ENCODE measurements at regions not wholly inside any gene's neighbourhood (a gene's known extent, or its start where the extent isn't known, plus 50 kb on each side); places are given as distances from the start of the nearest gene placed in this dataset.

DNA sequence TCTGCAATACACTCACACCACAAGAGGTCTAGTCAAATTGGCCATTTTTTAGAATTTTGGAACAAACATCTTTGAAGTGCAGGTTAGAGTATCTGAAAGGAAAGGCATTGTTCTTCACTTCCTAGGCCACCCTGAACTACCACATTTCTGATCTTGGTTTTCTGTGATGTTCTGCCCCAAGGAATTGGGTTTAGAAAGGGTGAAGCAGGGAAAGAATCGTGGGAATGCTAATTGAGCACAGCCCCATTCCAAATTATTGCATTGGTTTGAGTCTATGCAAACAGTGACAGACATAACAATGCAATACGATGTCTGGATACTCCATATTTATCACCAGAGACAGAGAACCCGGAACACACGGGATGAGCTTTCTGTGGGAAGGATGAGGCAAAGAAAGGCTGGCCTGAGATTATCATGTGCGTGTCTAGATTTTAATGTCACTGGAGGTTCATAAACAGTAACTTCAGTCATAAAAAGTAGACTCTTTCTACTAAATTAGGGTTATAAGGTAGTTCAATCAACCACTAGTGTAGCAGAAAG lies 195.3 kb upstream of the BLID start:
- Histone ChIP-seq H3K4me3 (ENCODE audit: low read depth in 1 of 5, low read length in 5 of 5) (no peak overlapping the region), H3K9ac (ENCODE audit: low read length in 5 of 5) (no peak overlapping the region), H3K9me3 (ENCODE audit: control insufficient read depth in 5 of 5, low read length in 5 of 5) (no peaks in the 10 kb centered on the region), H3K27me3 (ENCODE audit: control insufficient read depth in 5 of 5, insufficient read depth in 4 of 5, low read length in 5 of 5) (no peaks in the 10 kb centered on the region), H3K36me3 (ENCODE audit: control insufficient read depth in 5 of 5, insufficient read depth in 5 of 5, low read length in 5 of 5) (no peaks in the 10 kb centered on the region), H3K27ac (ENCODE audit: low read depth, low read length) (no peak overlapping the region), H3K4me1 (ENCODE audit: control insufficient read depth in 5 of 5, insufficient read depth in 5 of 5, low read length in 5 of 5) (peaks cover 0 to 16% (median 9%) of the 10 kb centered on the region in 5 donors)

DNA sequence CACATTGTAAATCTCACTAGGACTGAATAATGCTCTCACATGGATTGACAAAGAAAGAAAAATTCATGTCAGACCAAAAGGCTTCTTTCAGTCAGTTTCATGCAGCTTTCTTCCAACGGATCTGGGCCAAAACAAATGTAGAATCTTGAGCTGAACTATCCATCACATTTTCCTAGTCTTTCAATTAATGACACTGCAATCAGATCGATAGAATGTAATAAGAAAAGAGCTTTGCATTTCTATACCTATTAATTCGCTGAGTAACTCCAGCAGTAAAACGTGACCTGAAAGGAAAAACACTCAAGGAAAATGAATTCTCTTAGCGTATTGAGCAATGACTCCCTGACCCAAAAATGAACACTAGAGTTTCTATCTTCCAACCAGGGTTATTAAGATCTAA lies 194.8 kb upstream of the BLID start:
- Histone ChIP-seq H3K27ac (ENCODE audit: low read depth, low read length) (no peak overlapping the region), H3K9ac (ENCODE audit: low read length in 5 of 5) (no peak overlapping the region), H3K4me1 (ENCODE audit: control insufficient read depth in 5 of 5, insufficient read depth in 5 of 5, low read length in 5 of 5) (peaks cover 0 to 21% (median 13%) of the 10 kb centered on the region in 5 donors), H3K4me3 (ENCODE audit: low read depth in 1 of 5, low read length in 5 of 5) (no peak overlapping the region), H3K36me3 (ENCODE audit: control insufficient read depth in 5 of 5, insufficient read depth in 5 of 5, low read length in 5 of 5) (no peaks in the 10 kb centered on the region), H3K27me3 (ENCODE audit: control insufficient read depth in 5 of 5, insufficient read depth in 4 of 5, low read length in 5 of 5) (no peaks in the 10 kb centered on the region), H3K9me3 (ENCODE audit: control insufficient read depth in 5 of 5, low read length in 5 of 5) (no peaks in the 10 kb centered on the region)

- Histone ChIP-seq H3K4me1 (ENCODE audit: control insufficient read depth in 5 of 5, insufficient read depth in 5 of 5, low read length in 5 of 5) (peaks cover 0 to 28% (median 18%) of the 10 kb centered on the region in 5 donors), H3K36me3 (ENCODE audit: control insufficient read depth in 5 of 5, insufficient read depth in 5 of 5, low read length in 5 of 5) (no peaks in the 10 kb centered on the region), H3K9me3 (ENCODE audit: control insufficient read depth in 5 of 5, low read length in 5 of 5) (no peaks in the 10 kb centered on the region), H3K9ac (ENCODE audit: low read length in 5 of 5) (peak overlapping the region in 1 of 5 donors; percentile 12), H3K27ac (ENCODE audit: low read depth, low read length) (no peak overlapping the region), H3K27me3 (ENCODE audit: control insufficient read depth in 5 of 5, insufficient read depth in 4 of 5, low read length in 5 of 5) (no peaks in the 10 kb centered on the region), H3K4me3 (ENCODE audit: low read depth in 1 of 5, low read length in 5 of 5) (peak overlapping the region in 4 of 5 donors; percentile 19 to 54 (median 46))
Measured at GRCh38 chr11:122309262-122309925, 193.4 kb upstream of the BLID start.

GRCh38 chr11:122308226-122308625 lies 192.2 kb upstream of the BLID start:
- peaks cover 0 to 36% (median 18%) of the 10 kb centered on the region in 5 donors for H3K4me1 ChIP-seq (ENCODE audit: control insufficient read depth in 5 of 5, insufficient read depth in 5 of 5, low read length in 5 of 5)
- no peak overlapping the region for H3K9ac ChIP-seq (ENCODE audit: low read length in 5 of 5)
- H3K27me3 ChIP-seq (ENCODE audit: control insufficient read depth in 5 of 5, insufficient read depth in 4 of 5, low read length in 5 of 5): no peaks in the 10 kb centered on the region
- H3K4me3 ChIP-seq (ENCODE audit: low read depth in 1 of 5, low read length in 5 of 5): no peak overlapping the region
- H3K36me3 ChIP-seq (ENCODE audit: control insufficient read depth in 5 of 5, insufficient read depth in 5 of 5, low read length in 5 of 5): no peaks in the 10 kb centered on the region
- H3K9me3 ChIP-seq (ENCODE audit: control insufficient read depth in 5 of 5, low read length in 5 of 5): no peaks in the 10 kb centered on the region
- no peak overlapping the region for H3K27ac ChIP-seq (ENCODE audit: low read depth, low read length)

DNA sequence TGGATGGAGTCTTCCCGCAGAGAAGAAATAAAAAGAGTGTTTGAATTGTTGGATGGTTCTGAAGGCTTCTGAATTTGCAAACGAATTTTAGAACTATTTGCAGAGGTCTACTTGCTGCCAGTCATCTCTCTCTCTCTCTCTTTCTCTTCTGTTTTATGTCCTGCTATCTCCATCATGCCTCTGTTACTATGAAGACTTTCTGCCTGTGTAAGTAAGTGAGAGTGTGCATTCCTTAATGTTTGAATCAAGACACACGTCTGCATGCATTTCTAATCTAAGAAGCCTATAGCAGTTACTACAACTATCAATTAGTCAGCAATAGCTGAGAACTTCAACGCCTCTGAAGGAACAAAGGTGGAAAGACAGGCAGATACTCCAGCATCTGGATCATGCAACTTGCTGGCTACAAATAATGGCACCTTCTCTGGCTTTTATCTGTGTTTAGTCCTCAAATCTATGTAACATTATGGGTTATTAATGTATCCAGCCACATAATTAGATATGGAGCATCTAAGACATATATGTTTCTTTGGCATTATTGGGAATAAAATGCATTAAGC lies 191.5 kb upstream of the BLID start:
- Histone ChIP-seq H3K9ac (ENCODE audit: low read length in 5 of 5) (no peak overlapping the region), H3K27ac (ENCODE audit: low read depth, low read length) (no peak overlapping the region), H3K4me1 (ENCODE audit: control insufficient read depth in 5 of 5, insufficient read depth in 5 of 5, low read length in 5 of 5) (peaks cover 0 to 41% (median 18%) of the 10 kb centered on the region in 5 donors), H3K4me3 (ENCODE audit: low read depth in 1 of 5, low read length in 5 of 5) (no peak overlapping the region), H3K9me3 (ENCODE audit: control insufficient read depth in 5 of 5, low read length in 5 of 5) (no peaks in the 10 kb centered on the region), H3K27me3 (ENCODE audit: control insufficient read depth in 5 of 5, insufficient read depth in 4 of 5, low read length in 5 of 5) (no peaks in the 10 kb centered on the region), H3K36me3 (ENCODE audit: control insufficient read depth in 5 of 5, insufficient read depth in 5 of 5, low read length in 5 of 5) (no peaks in the 10 kb centered on the region)

DNA sequence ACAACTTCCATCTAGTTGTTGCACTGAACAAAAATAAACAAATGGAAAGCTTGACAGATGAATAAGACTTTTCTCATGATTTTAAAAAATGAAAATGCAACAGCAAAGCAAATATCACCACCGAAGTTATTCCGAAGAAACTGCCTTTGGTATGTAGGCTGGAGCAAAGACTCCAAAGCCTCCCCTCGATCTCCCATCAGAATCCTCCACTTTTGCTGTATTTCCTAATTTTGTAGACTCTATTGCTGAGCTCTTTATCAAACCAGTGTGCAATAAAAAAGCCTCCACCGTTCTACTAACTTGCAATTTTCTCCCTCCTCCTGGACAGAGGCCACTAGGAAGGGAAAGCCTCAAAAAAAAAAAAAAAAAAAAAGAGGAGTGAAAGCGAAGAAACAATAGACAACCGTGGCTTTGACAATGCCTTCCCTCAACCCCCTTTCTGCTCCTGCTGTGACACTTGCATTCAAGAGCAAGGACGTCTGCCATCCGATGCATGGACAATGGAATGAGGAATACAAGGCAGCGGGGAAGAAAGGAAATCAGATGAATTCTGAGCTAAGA lies 190.9 kb upstream of the BLID start:
- Histone ChIP-seq H3K4me1 (ENCODE audit: control insufficient read depth in 5 of 5, insufficient read depth in 5 of 5, low read length in 5 of 5) (peaks cover 0 to 47% (median 23%) of the 10 kb centered on the region in 5 donors), H3K27me3 (ENCODE audit: control insufficient read depth in 5 of 5, insufficient read depth in 4 of 5, low read length in 5 of 5) (no peaks in the 10 kb centered on the region), H3K9ac (ENCODE audit: low read length in 5 of 5) (peak overlapping the region in 2 of 5 donors; percentile 33 to 49), H3K36me3 (ENCODE audit: control insufficient read depth in 5 of 5, insufficient read depth in 5 of 5, low read length in 5 of 5) (no peaks in the 10 kb centered on the region), H3K9me3 (ENCODE audit: control insufficient read depth in 5 of 5, low read length in 5 of 5) (no peaks in the 10 kb centered on the region), H3K4me3 (ENCODE audit: low read depth in 1 of 5, low read length in 5 of 5) (peak overlapping the region in 2 of 5 donors; percentile 17 to 25), H3K27ac (ENCODE audit: low read depth, low read length) (no peak overlapping the region)

DNA sequence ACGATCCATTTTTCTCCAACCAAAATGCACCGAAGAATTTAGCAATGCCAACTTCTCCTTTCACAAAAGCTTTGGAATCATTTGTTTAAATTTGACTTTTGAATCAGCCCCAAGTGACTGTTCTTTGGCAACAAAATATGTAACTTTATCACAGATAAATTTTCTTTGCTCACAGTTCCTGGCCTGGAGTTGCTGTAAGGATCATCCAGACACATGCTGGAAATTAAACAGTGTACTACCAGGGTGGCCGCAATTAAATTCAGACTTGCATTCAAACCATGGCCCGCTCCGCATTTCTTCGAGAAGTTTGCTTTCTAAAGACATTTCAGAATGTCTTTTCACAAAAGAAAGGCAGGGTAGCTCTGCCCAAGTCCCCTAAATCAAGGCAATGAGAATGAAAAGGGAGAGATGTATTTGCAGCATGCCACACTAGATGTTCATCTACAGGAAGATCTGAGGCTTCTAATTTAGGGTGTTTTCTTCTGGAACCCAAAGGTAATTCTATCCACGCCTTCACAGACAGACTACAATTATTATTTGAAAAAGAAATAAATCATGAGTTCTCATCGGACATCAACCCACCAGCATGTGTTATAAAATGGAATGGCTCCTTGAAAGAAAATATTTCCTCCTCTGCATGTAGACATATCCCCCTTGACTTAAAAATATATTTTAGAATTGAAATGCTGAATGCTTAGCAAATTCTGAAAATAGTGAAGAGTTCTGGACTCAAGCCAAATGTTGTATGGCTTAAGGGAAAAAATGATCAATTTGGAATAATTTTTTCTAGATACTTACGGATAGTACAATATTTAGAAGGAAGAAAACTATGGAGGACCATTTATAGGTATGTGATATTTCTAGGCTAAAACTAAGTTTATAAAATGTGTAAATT lies 189.7 kb upstream of the BLID start:
- peak overlapping the region; percentile 74 for H3K27ac ChIP-seq (ENCODE audit: low read depth, low read length)
- H3K4me3 ChIP-seq (ENCODE audit: low read depth in 1 of 5, low read length in 5 of 5): peak overlapping the region in 2 of 5 donors; percentile 33 to 39

DNA sequence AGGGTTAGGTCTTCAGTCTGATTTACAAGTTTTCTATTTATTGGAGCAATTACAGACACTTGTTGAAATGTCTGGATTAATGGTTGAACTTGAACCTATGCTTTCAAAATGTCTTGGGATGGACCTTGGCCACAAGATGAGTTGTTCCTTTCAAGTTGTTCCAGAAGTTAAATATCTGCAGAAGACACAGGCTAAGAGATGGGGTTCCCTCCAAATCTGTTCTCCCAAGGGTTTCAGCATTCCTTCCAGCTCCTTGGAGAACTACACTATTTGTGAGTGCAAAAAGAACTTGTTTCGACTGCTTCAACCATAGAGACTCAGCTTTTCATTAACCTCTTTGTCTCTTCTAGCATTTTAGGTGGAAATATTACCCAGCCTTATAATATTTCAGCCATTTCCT lies 189.0 kb upstream of the BLID start:
- Histone ChIP-seq H3K4me1 (ENCODE audit: control insufficient read depth in 5 of 5, insufficient read depth in 5 of 5, low read length in 5 of 5) (peaks cover 0 to 51% (median 26%) of the 10 kb centered on the region in 5 donors), H3K4me3 (ENCODE audit: low read depth in 1 of 5, low read length in 5 of 5) (peak overlapping the region in 2 of 5 donors; percentile 33 to 39), H3K27ac (ENCODE audit: low read depth, low read length) (peak overlapping the region; percentile 74), H3K27me3 (ENCODE audit: control insufficient read depth in 5 of 5, insufficient read depth in 4 of 5, low read length in 5 of 5) (no peaks in the 10 kb centered on the region), H3K9ac (ENCODE audit: low read length in 5 of 5) (peak overlapping the region in 1 of 5 donors; percentile 54), H3K9me3 (ENCODE audit: control insufficient read depth in 5 of 5, low read length in 5 of 5) (peaks cover 0 to 2% (median 0%) of the 10 kb centered on the region in 5 donors), H3K36me3 (ENCODE audit: control insufficient read depth in 5 of 5, insufficient read depth in 5 of 5, low read length in 5 of 5) (no peaks in the 10 kb centered on the region)

More for the DNA sequence above, 189.7 kb upstream of the BLID start:
- Histone ChIP-seq H3K9ac (ENCODE audit: low read length in 5 of 5) (peak overlapping the region in 1 of 5 donors; percentile 54), H3K4me1 (ENCODE audit: control insufficient read depth in 5 of 5, insufficient read depth in 5 of 5, low read length in 5 of 5) (peaks cover 0 to 51% (median 26%) of the 10 kb centered on the region in 5 donors), H3K36me3 (ENCODE audit: control insufficient read depth in 5 of 5, insufficient read depth in 5 of 5, low read length in 5 of 5) (no peaks in the 10 kb centered on the region), H3K9me3 (ENCODE audit: control insufficient read depth in 5 of 5, low read length in 5 of 5) (no peaks in the 10 kb centered on the region), H3K27me3 (ENCODE audit: control insufficient read depth in 5 of 5, insufficient read depth in 4 of 5, low read length in 5 of 5) (no peaks in the 10 kb centered on the region)

GRCh38 chr11:122304306-122304705 lies 188.3 kb upstream of the BLID start:
- H3K9ac ChIP-seq (ENCODE audit: low read length in 5 of 5): no peak overlapping the region

More at GRCh38 chr11:122304306-122304705, 188.3 kb upstream of the BLID start:
- Histone ChIP-seq H3K27me3 (ENCODE audit: control insufficient read depth in 5 of 5, insufficient read depth in 4 of 5, low read length in 5 of 5) (no peaks in the 10 kb centered on the region), H3K36me3 (ENCODE audit: control insufficient read depth in 5 of 5, insufficient read depth in 5 of 5, low read length in 5 of 5) (no peaks in the 10 kb centered on the region), H3K9me3 (ENCODE audit: control insufficient read depth in 5 of 5, low read length in 5 of 5) (peaks cover 0 to 7% (median 2%) of the 10 kb centered on the region in 5 donors), H3K4me1 (ENCODE audit: control insufficient read depth in 5 of 5, insufficient read depth in 5 of 5, low read length in 5 of 5) (peaks cover 0 to 51% (median 26%) of the 10 kb centered on the region in 5 donors), H3K27ac (ENCODE audit: low read depth, low read length) (peak overlapping the region; percentile 74), H3K4me3 (ENCODE audit: low read depth in 1 of 5, low read length in 5 of 5) (no peak overlapping the region)
